ENCODE measurements at regions not wholly inside any gene's neighbourhood (a gene's known extent, or its start where the extent isn't known, plus 50 kb on each side); places are given as distances from the start of the nearest gene placed in this dataset.
A peak's percentile ranks its signal among the peaks of the same experiment; 100 is the strongest.

DNA sequence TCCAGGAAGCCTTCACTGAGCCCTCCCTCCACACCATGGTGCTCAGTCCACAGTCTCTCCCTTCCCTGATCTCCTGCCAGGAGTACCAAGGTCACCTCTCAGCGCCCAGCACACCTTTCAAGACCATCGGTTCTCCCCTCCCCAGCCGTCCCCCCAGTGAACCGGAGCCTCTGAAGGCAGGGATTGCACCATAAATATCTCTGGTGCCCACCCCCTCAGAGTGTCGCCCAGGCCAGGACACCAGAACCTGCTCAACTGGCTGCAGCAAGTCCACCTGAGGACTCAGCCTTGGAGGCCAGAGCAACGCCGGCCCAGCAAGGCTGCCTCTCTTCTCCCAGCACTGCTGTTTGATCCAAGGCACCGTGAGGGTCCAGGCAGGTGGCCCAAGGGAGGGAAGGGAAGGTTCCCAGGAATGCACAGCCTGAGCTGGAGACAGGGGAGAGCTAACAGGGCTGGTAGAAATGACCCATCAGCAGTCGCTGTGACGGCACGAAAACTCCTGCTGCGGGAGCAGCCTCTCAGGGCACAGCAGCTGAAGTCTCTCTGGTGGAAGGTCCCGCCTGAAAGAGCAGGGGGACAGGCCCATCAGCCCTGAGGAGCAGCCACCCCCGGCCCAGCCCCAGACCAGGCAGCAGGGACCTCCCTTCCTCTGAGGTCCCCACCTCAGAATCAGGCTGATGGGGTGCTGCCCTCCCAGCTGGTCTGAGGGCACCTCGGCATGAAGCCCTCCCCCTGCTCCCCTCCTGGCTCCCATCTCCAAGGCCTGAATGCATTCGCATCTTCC is 80.3 kb downstream of the BUD13 start:
- H3K27me3 ChIP-seq = no peaks in the 10 kb centered on the region
- WGBS, 2 donors = 75 to 81% methylated on average over 9 to 11 of the region's 16 CpGs
- H3K9me3 ChIP-seq = no peaks in the 10 kb centered on the region
- H3K4me3 ChIP-seq = no peak overlapping the region
- no peaks in the 10 kb centered on the region for H3K36me3 ChIP-seq
- no peak for ATAC-seq (ENCODE audit: low FRiP score in 2 of 2)
- no peak overlapping the region for H3K27ac ChIP-seq
- H3K4me1 ChIP-seq = peaks cover 0 to 3% (median 0%) of the 10 kb centered on the region in 4 donors
- no peak for DNase-seq
- TF ChIP-seq, protein P1, sequence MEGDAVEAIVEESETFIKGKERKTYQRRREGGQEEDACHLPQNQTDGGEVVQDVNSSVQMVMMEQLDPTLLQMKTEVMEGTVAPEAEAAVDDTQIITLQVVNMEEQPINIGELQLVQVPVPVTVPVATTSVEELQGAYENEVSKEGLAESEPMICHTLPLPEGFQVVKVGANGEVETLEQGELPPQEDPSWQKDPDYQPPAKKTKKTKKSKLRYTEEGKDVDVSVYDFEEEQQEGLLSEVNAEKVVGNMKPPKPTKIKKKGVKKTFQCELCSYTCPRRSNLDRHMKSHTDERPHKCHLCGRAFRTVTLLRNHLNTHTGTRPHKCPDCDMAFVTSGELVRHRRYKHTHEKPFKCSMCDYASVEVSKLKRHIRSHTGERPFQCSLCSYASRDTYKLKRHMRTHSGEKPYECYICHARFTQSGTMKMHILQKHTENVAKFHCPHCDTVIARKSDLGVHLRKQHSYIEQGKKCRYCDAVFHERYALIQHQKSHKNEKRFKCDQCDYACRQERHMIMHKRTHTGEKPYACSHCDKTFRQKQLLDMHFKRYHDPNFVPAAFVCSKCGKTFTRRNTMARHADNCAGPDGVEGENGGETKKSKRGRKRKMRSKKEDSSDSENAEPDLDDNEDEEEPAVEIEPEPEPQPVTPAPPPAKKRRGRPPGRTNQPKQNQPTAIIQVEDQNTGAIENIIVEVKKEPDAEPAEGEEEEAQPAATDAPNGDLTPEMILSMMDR (IDR thresholded peaks at IDR 0.05) = no peak
- TF ChIP-seq POLR2AphosphoS5 (IDR thresholded peaks at IDR 0.05) (no peak), EP300 (IDR thresholded peaks at IDR 0.05) (no peak), POLR2A (IDR thresholded peaks at IDR 0.05) (no peak)

GRCh38 chr11:116691771-116692177 is 81.0 kb downstream of the BUD13 start:
- peak in 1 of 2 donors; percentile 38 for DNase-seq
- ATAC-seq (ENCODE audit: low FRiP score in 2 of 2) = peak; percentile 25 to 73
- TF ChIP-seq, protein P1 (IDR thresholded peaks at IDR 0.05) = peak; percentile 64 to 88 (median 84)
- no peak for TF ChIP-seq EP300 (IDR thresholded peaks at IDR 0.05)
- WGBS, 2 donors = 13 to 18% methylated on average over 8 to 9 of the region's 10 CpGs
- H3K4me1 ChIP-seq = peaks cover 0 to 3% (median 0%) of the 10 kb centered on the region in 4 donors
- H3K27ac ChIP-seq = no peak overlapping the region
- H3K36me3 ChIP-seq = no peaks in the 10 kb centered on the region
- no peak overlapping the region for H3K4me3 ChIP-seq
- no peaks in the 10 kb centered on the region for H3K9me3 ChIP-seq
- H3K27me3 ChIP-seq = no peaks in the 10 kb centered on the region

- Histone ChIP-seq H3K27me3 (no peaks in the 10 kb centered on the region), H3K27ac (no peak overlapping the region), H3K4me3 (no peak overlapping the region), H3K36me3 (no peaks in the 10 kb centered on the region), H3K4me1 (peaks cover 0 to 3% (median 0%) of the 10 kb centered on the region in 4 donors), H3K9me3 (no peaks in the 10 kb centered on the region)
- TF ChIP-seq, protein P1 (IDR thresholded peaks at IDR 0.05) = no peak
- TF ChIP-seq POLR2A (IDR thresholded peaks at IDR 0.05) = no peak
- TF ChIP-seq EP300 (IDR thresholded peaks at IDR 0.05) = no peak
- TF ChIP-seq POLR2AphosphoS5 (IDR thresholded peaks at IDR 0.05) = no peak
- ATAC-seq (ENCODE audit: low FRiP score in 2 of 2) = no peak
- no peak for DNase-seq
- WGBS, 2 donors = 69 to 77% methylated on average over 9 of the region's 9 CpGs
Measured at GRCh38 chr11:116690611-116691010, 82.2 kb downstream of the BUD13 start.

GRCh38 chr11:116689413-116690127 is 83.2 kb downstream of the BUD13 start:
- ATAC-seq (ENCODE audit: low FRiP score in 2 of 2) = no peak
- DNase-seq = no peak
- 84 to 94% methylated on average over 9 to 12 of the region's 12 CpGs for WGBS, 2 donors
- Histone ChIP-seq H3K4me1 (peaks cover 0 to 3% (median 0%) of the 10 kb centered on the region in 4 donors), H3K36me3 (no peaks in the 10 kb centered on the region), H3K9me3 (no peaks in the 10 kb centered on the region), H3K4me3 (no peak overlapping the region), H3K27me3 (no peaks in the 10 kb centered on the region), H3K27ac (no peak overlapping the region)
- TF ChIP-seq EP300 (IDR thresholded peaks at IDR 0.05) (no peak), POLR2A (IDR thresholded peaks at IDR 0.05) (no peak), POLR2AphosphoS5 (IDR thresholded peaks at IDR 0.05) (no peak)
- TF ChIP-seq, protein P1 (IDR thresholded peaks at IDR 0.05) = no peak
